EL (cell line): ENCODE measurements at regions not wholly inside any gene's neighbourhood (a gene's known extent, or its start where the extent isn't known, plus 50 kb on each side); places are given as distances from the start of the nearest gene placed in this dataset.

Experiments used
- DNase-seq: peaks from one replicate; pipeline ENCODE4 v3.0.0-alpha.2; 2016

GRCh38 chr7:22657479-22657878, 69.5 kb upstream of the IL6 start:
- DNase-seq: no peak

- DNase-seq: no peak
Observed at GRCh38 chr7:22655781-22656180, 71.2 kb upstream of the IL6 start.

GRCh38 chr7:22654831-22655230, 72.2 kb upstream of the IL6 start:
- no peak for DNase-seq

- DNase-seq: no peak
Observed at GRCh38 chr7:22653951-22654350, 73.0 kb upstream of the IL6 start.

GRCh38 chr7:22651534-22652243, 75.3 kb upstream of the IL6 start:
- DNase-seq: peak; percentile 96

- DNase-seq: peak; percentile 39
Observed at GRCh38 chr7:22651036-22651435, 76.0 kb upstream of the IL6 start.

GRCh38 chr7:22649686-22650085, 77.3 kb upstream of the IL6 start:
- DNase-seq: no peak

GRCh38 chr7:22647451-22648257, 79.3 kb upstream of the IL6 start:
- peak; percentile 88 for DNase-seq

GRCh38 chr7:22645418-22646181, 81.4 kb upstream of the IL6 start:
- no peak for DNase-seq

- no peak for DNase-seq
Observed at GRCh38 chr7:22642454-22642853, 84.5 kb upstream of the IL6 start.

GRCh38 chr7:22640269-22640668, 86.7 kb upstream of the IL6 start:
- no peak for DNase-seq

GRCh38 chr7:22639396-22639795, 87.6 kb upstream of the IL6 start:
- DNase-seq: no peak

GRCh38 chr7:22635349-22635748, 91.7 kb upstream of the IL6 start:
- DNase-seq: no peak

- no peak for DNase-seq
Observed at GRCh38 chr7:22633954-22634474, 93.0 kb upstream of the IL6 start.

- DNase-seq: no peak
Observed at GRCh38 chr7:22633286-22633953, 93.6 kb upstream of the IL6 start.

GRCh38 chr7:22632674-22633073, 94.3 kb upstream of the IL6 start:
- DNase-seq: no peak

GRCh38 chr7:22631730-22632129, 95.3 kb upstream of the IL6 start:
- DNase-seq: no peak

GRCh38 chr7:22630069-22630468, 96.9 kb upstream of the IL6 start:
- no peak for DNase-seq

- DNase-seq: no peak
Observed at GRCh38 chr7:22629056-22629455, 97.9 kb upstream of the IL6 start.

GRCh38 chr7:22628112-22628511, 98.9 kb upstream of the IL6 start:
- no peak for DNase-seq

GRCh38 chr7:22627136-22627535, 99.9 kb upstream of the IL6 start:
- peak; percentile 64 for DNase-seq

- DNase-seq: no peak
Observed at GRCh38 chr7:22625251-22625650, 101.7 kb upstream of the IL6 start.

- DNase-seq: no peak
Observed at GRCh38 chr7:22624781-22625180, 102.2 kb upstream of the IL6 start.
